ENCODE measurements at regions not wholly inside any gene's neighbourhood (a gene's known extent, or its start where the extent isn't known, plus 50 kb on each side); places are given as distances from the start of the nearest gene placed in this dataset.

DNA sequence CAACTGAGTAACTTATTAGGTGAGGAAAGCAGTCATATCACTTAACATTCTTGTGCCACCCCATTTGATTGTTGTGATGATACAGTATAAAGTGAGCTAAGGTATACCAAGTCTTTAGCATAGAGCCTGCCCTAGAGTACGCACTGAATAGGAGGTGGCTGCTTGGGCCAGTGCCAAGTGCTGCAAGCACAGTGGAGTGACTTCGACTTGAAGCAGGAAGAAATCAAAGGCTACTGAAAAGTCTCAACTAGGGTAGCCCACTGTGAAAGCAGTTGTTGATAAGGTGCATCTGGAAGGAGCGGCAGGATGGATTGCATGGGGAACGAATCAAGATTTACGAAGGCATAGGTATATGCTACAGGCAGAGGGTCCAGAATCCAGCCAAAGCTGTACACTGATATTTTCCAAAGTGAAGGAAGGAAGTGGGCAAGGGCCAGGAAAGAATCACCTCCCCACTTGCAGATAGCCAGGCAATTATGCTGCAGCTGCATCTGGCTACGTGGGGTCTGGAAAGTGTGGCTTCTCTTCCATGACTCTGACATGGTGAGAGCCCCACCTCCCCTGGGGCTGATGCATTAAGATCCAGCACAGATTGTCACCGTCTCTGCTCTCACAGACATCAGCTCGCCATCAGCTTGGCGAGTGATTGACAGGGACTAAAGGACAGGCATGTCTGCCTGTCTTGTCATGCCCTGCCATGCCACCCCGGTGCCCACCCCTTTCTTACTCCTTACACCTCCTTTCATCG, 287.0 kb upstream of the PLXNA2 start:
- no peak for TF ChIP-seq CTCF (conservative IDR thresholded peaks at IDR 0.05 in 1 of 2, IDR thresholded peaks at IDR 0.05 in 1 of 2; ENCODE audit: extremely low read depth in 1 of 2, insufficient read depth in 1 of 2, low read depth in 1 of 2, low read length in 2 of 2)
- no peak for TF ChIP-seq EZH2 (IDR thresholded peaks at IDR 0.05; ENCODE audit: borderline replicate concordance, low read length)
